HepG2 (cell line): ENCODE measurements at regions not wholly inside any gene's neighbourhood (a gene's known extent, or its start where the extent isn't known, plus 50 kb on each side); places are given as distances from the start of the nearest gene placed in this dataset.

ENCODE experiments used
- ARID5B ChIP-seq: IDR thresholded peaks from 2 replicates; pipeline ENCODE4 v1.4.0; 2020; ENCODE audit warnings: mild to moderate bottlenecking, missing genetic modification reagents
- BCL6 ChIP-seq: IDR thresholded peaks from 2 replicates; pipeline ENCODE4 v1.6.1; 2016; ENCODE audit warnings: missing genetic modification reagents, missing compliant biosample characterization
- BORCS8-MEF2B ChIP-seq: sonication (generic); formaldehyde crosslinking; IDR thresholded peaks from 2 replicates; pipeline ENCODE4 v1.8.0; 2022; ENCODE audit warnings: mild to moderate bottlenecking, missing genetic modification reagents
- CBX2 ChIP-seq, 2 experiments: fragments of 200-600 bp in 1 of 2; sonication (generic); formaldehyde crosslinking in 1 of 2; IDR thresholded peaks; 2 replicates each; pipeline versions ENCODE4 v1.7.0 to v1.8.1; 2018 to 2022; ENCODE audit warnings: low read depth in 2 of 2, low read length in 1 of 2, mild to moderate bottlenecking in 1 of 2, missing genetic modification reagents in 1 of 2
- CEBPG ChIP-seq: IDR thresholded peaks from 2 replicates; pipeline ENCODE4 v1.6.1; 2016
- ELF1 ChIP-seq: sonication (generic); formaldehyde crosslinking; IDR thresholded peaks from 2 replicates; pipeline ENCODE4 v1.4.0; 2020; ENCODE audit warnings: missing genetic modification reagents
- FOXK1 ChIP-seq: sonication (generic); formaldehyde crosslinking; IDR thresholded peaks from 2 replicates; pipeline ENCODE4 v1.4.0; 2020; ENCODE audit warnings: low read depth, missing genetic modification reagents, borderline replicate concordance
- FOXO1 ChIP-seq: sonication (generic); formaldehyde crosslinking; IDR thresholded peaks from 2 replicates; pipeline ENCODE4 v1.4.0; 2020; ENCODE audit warnings: missing genetic modification reagents
- HDAC2 ChIP-seq: sonication (generic); formaldehyde crosslinking; IDR thresholded peaks from 2 replicates; pipeline ENCODE4 v1.4.0; 2020; ENCODE audit warnings: missing genetic modification reagents
- MIXL1 ChIP-seq: IDR thresholded peaks from 2 replicates; pipeline ENCODE4 v1.6.1; 2016
- MXD1 ChIP-seq: sonication (generic); formaldehyde crosslinking; IDR thresholded peaks from 2 replicates; pipeline ENCODE4 v1.4.0; 2020; ENCODE audit warnings: mild to moderate bottlenecking, missing genetic modification reagents
- NR3C1 ChIP-seq: sonication (generic); formaldehyde crosslinking; IDR thresholded peaks from 2 replicates; pipeline ENCODE4 v1.4.0; 2020; ENCODE audit warnings: missing genetic modification reagents
- RARA ChIP-seq: IDR thresholded peaks from 2 replicates; pipeline ENCODE4 v1.6.1; 2016; ENCODE audit warnings: missing genetic modification reagents, missing compliant biosample characterization
- REL ChIP-seq: sonication (generic); formaldehyde crosslinking; conservative IDR thresholded peaks from 2 replicates; pipeline ENCODE4 v1.8.0; 2022; ENCODE audit warnings: mild to moderate bottlenecking, missing genetic modification reagents, moderate library complexity
- RNF219 ChIP-seq: sonication (generic); formaldehyde crosslinking; IDR thresholded peaks from 2 replicates; pipeline ENCODE4 v1.5.0; 2020; ENCODE audit warnings: mild to moderate bottlenecking, missing genetic modification reagents
- SIX1 ChIP-seq: sonication (generic); formaldehyde crosslinking; IDR thresholded peaks from 2 replicates; pipeline ENCODE4 v1.4.0; 2020; ENCODE audit warnings: missing genetic modification reagents, borderline replicate concordance
- ZBTB42 ChIP-seq: sonication (generic); formaldehyde crosslinking; IDR thresholded peaks from 2 replicates; pipeline ENCODE4 v1.5.0; 2020; ENCODE audit warnings: mild to moderate bottlenecking, missing genetic modification reagents
- ZNF180 ChIP-seq: sonication (generic); formaldehyde crosslinking; IDR thresholded peaks from 2 replicates; pipeline ENCODE4 v1.4.0; 2020; ENCODE audit warnings: low read depth, missing genetic modification reagents, borderline replicate concordance
- ZNF431 ChIP-seq: sonication (generic); formaldehyde crosslinking; IDR thresholded peaks from 2 replicates; pipeline ENCODE4 v1.9.0; 2022; ENCODE audit warnings: missing genetic modification reagents, low read depth, mild to moderate bottlenecking, borderline replicate concordance
- ZNF75D ChIP-seq: sonication (generic); formaldehyde crosslinking; IDR thresholded peaks from 2 replicates; pipeline ENCODE4 v1.8.1; 2023; ENCODE audit warnings: missing genetic modification reagents, mild to moderate bottlenecking, borderline replicate concordance
- ZSCAN25 ChIP-seq: sonication (generic); formaldehyde crosslinking; IDR thresholded peaks from 2 replicates; pipeline ENCODE4 v1.8.0; 2022; ENCODE audit warnings: mild to moderate bottlenecking, missing genetic modification reagents
- ZSCAN29 ChIP-seq: sonication (generic); formaldehyde crosslinking; conservative IDR thresholded peaks from 2 replicates; pipeline ENCODE4 v1.4.0; 2020; ENCODE audit warnings: mild to moderate bottlenecking, missing genetic modification reagents

GRCh38 chr6:28814032-28814976 is 109.5 kb downstream of the TRIM27 start (continued):
- TF ChIP-seq ARID5B (no peak), HDAC2 (CRISPR knock-in tag) (0 out of 2 replicates have a peak, but pooled peaks have one; percentile 20), ZNF180 (no peak), ZBTB42 (CRISPR knock-in tag) (no peak), SIX1 (no peak), ZNF431 (CRISPR knock-in tag) (no peak), FOXK1 (CRISPR knock-in tag) (no peak), BCL6 (CRISPR knock-in tag) (no peak), REL (CRISPR knock-in tag) (no peak), FOXO1 (CRISPR knock-in tag) (no peak), CEBPG (CRISPR knock-in tag) (no peak), NR3C1 (CRISPR knock-in tag) (no peak), ZNF75D (CRISPR knock-in tag) (no peak), BORCS8-MEF2B (CRISPR knock-in tag) (no peak), MXD1 (CRISPR knock-in tag) (no peak), RNF219 (CRISPR knock-in tag) (no peak), MIXL1 (CRISPR knock-in tag) (no peak), ZSCAN29 (CRISPR knock-in tag) (no peak), RARA (no peak), CBX2 (IDR thresholded peaks at IDR 0.05; ENCODE audit: low read depth, low read length) (no peak), CBX2 (CRISPR knock-in tag; IDR thresholded peaks at IDR 0.05; ENCODE audit: low read depth) (0 out of 2 replicates have a peak, but pooled peaks have one; percentile 93), ZSCAN25 (CRISPR knock-in tag) (no peak), ELF1 (CRISPR knock-in tag) (peak; percentile 37; the same call in 1 of the 2 replicates)
